ACC112 (cell line): ENCODE measurements at regions not wholly inside any gene's neighbourhood (a gene's known extent, or its start where the extent isn't known, plus 50 kb on each side); places are given as distances from the start of the nearest gene placed in this dataset.

Source experiments
- H2AFZ ChIP-seq: fragments of 200-600 bp; sonication (generic); one replicate; pipeline ENCODE4 v1.6.0; 2017; ENCODE audit warnings: antibody characterized with exemption, low read length; ENCODE audit not compliant: unreplicated experiment
- H3K27ac ChIP-seq: fragments of 200-600 bp; sonication (generic); 2 replicates; pipeline ENCODE4 v1.5.1; 2014; ENCODE audit warnings: low read depth, mild to moderate bottlenecking, antibody characterized with exemption, low read length, moderate library complexity
- H3K27me3 ChIP-seq: fragments of 200-600 bp; sonication (generic); 2 replicates; pipeline ENCODE4 v1.6.1; 2014; ENCODE audit warnings: mild to moderate bottlenecking, antibody characterized with exemption, low read length, moderate library complexity, mixed read lengths; ENCODE audit not compliant: insufficient read depth
- H3K36me3 ChIP-seq: fragments of 200-600 bp; sonication (generic); 2 replicates; pipeline ENCODE4 v1.6.1; 2016; ENCODE audit warnings: mild to moderate bottlenecking, antibody characterized with exemption, low read length, moderate library complexity, mixed read lengths; ENCODE audit not compliant: insufficient read depth
- H3K4me1 ChIP-seq: fragments of 200-600 bp; sonication (generic); one replicate; pipeline ENCODE4 v1.6.1; 2016; ENCODE audit warnings: low read length, mixed read lengths; ENCODE audit not compliant: insufficient read depth, unreplicated experiment, control insufficient read depth
- H3K4me3 ChIP-seq: fragments of 200-600 bp; sonication (generic); 2 replicates; pipeline ENCODE4 v1.5.1; 2014; ENCODE audit warnings: mild to moderate bottlenecking, low read depth, low read length
- H3K79me2 ChIP-seq: fragments of 200-600 bp; sonication (generic); one replicate; pipeline ENCODE4 v1.6.0; 2016; ENCODE audit warnings: low read length; ENCODE audit not compliant: control insufficient read depth, unreplicated experiment, insufficient read depth

GRCh38 chr5:6902597-6902996 lies 189.4 kb downstream of the TENT4A start:
- Histone ChIP-seq H3K4me3 (no peak overlapping the region), H2AFZ (no peak overlapping the region), H3K27ac (no peak overlapping the region), H3K27me3 (no peaks in the 10 kb centered on the region), H3K36me3 (no peaks in the 10 kb centered on the region), H3K79me2 (no peaks in the 10 kb centered on the region), H3K4me1 (no peaks in the 10 kb centered on the region)

- no peaks in the 10 kb centered on the region for H3K4me1 ChIP-seq
These were observed 190.7 kb downstream of the TENT4A start for GRCh38 chr5:6903934-6904333.

GRCh38 chr5:6904860-6905259 lies 191.6 kb downstream of the TENT4A start:
- Histone ChIP-seq H3K36me3 (no peaks in the 10 kb centered on the region), H3K27ac (no peak overlapping the region), H3K27me3 (no peaks in the 10 kb centered on the region), H3K4me3 (no peak overlapping the region), H3K4me1 (no peaks in the 10 kb centered on the region), H2AFZ (no peak overlapping the region), H3K79me2 (no peaks in the 10 kb centered on the region)

More at GRCh38 chr5:6903934-6904333, 190.7 kb downstream of the TENT4A start:
- Histone ChIP-seq H3K27ac (no peak overlapping the region), H2AFZ (no peak overlapping the region), H3K4me3 (no peak overlapping the region), H3K36me3 (no peaks in the 10 kb centered on the region), H3K27me3 (no peaks in the 10 kb centered on the region), H3K79me2 (no peaks in the 10 kb centered on the region)

- Histone ChIP-seq H3K79me2 (no peaks in the 10 kb centered on the region), H3K27ac (no peak overlapping the region), H3K36me3 (no peaks in the 10 kb centered on the region), H2AFZ (no peak overlapping the region), H3K4me1 (no peaks in the 10 kb centered on the region), H3K4me3 (no peak overlapping the region), H3K27me3 (no peaks in the 10 kb centered on the region)
These were observed 192.2 kb downstream of the TENT4A start for GRCh38 chr5:6905423-6905822.

GRCh38 chr5:6905883-6906282 lies 192.7 kb downstream of the TENT4A start:
- no peaks in the 10 kb centered on the region for H3K27me3 ChIP-seq
- H3K79me2 ChIP-seq: no peaks in the 10 kb centered on the region
- no peak overlapping the region for H3K4me3 ChIP-seq
- H2AFZ ChIP-seq: no peak overlapping the region
- H3K36me3 ChIP-seq: no peaks in the 10 kb centered on the region
- no peak overlapping the region for H3K27ac ChIP-seq
- H3K4me1 ChIP-seq: no peaks in the 10 kb centered on the region

GRCh38 chr5:6907320-6907918 lies 194.2 kb downstream of the TENT4A start:
- Histone ChIP-seq H3K27ac (no peak overlapping the region), H3K4me1 (no peaks in the 10 kb centered on the region), H3K79me2 (no peaks in the 10 kb centered on the region), H3K4me3 (no peak overlapping the region), H2AFZ (no peak overlapping the region), H3K36me3 (no peaks in the 10 kb centered on the region), H3K27me3 (no peaks in the 10 kb centered on the region)

GRCh38 chr5:6909901-6910300 lies 196.7 kb downstream of the TENT4A start:
- H3K36me3 ChIP-seq: no peaks in the 10 kb centered on the region
- no peaks in the 10 kb centered on the region for H3K4me1 ChIP-seq
- no peaks in the 10 kb centered on the region for H3K27me3 ChIP-seq
- no peak overlapping the region for H3K4me3 ChIP-seq
- no peaks in the 10 kb centered on the region for H3K79me2 ChIP-seq
- H3K27ac ChIP-seq: no peak overlapping the region
- H2AFZ ChIP-seq: no peak overlapping the region

- Histone ChIP-seq H3K4me3 (no peak overlapping the region), H2AFZ (no peak overlapping the region), H3K36me3 (no peaks in the 10 kb centered on the region), H3K27ac (no peak overlapping the region), H3K27me3 (no peaks in the 10 kb centered on the region), H3K79me2 (no peaks in the 10 kb centered on the region), H3K4me1 (no peaks in the 10 kb centered on the region)
These were observed 197.7 kb downstream of the TENT4A start for GRCh38 chr5:6910950-6911349.

- Histone ChIP-seq H3K36me3 (no peaks in the 10 kb centered on the region), H3K4me1 (no peaks in the 10 kb centered on the region), H2AFZ (no peak overlapping the region), H3K79me2 (no peaks in the 10 kb centered on the region), H3K4me3 (no peak overlapping the region), H3K27me3 (no peaks in the 10 kb centered on the region), H3K27ac (no peak overlapping the region)
These were observed 201.1 kb downstream of the TENT4A start for GRCh38 chr5:6914347-6914746.

GRCh38 chr5:6915574-6915973 lies 202.3 kb downstream of the TENT4A start:
- H3K27me3 ChIP-seq: no peaks in the 10 kb centered on the region
- H3K27ac ChIP-seq: no peak overlapping the region
- H2AFZ ChIP-seq: no peak overlapping the region
- H3K4me1 ChIP-seq: no peaks in the 10 kb centered on the region
- no peaks in the 10 kb centered on the region for H3K79me2 ChIP-seq
- H3K36me3 ChIP-seq: no peaks in the 10 kb centered on the region
- H3K4me3 ChIP-seq: no peak overlapping the region

GRCh38 chr5:6918255-6918654 lies 205.0 kb downstream of the TENT4A start:
- no peaks in the 10 kb centered on the region for H3K79me2 ChIP-seq
- H3K4me1 ChIP-seq: no peaks in the 10 kb centered on the region
- no peak overlapping the region for H3K27ac ChIP-seq
- H3K4me3 ChIP-seq: no peak overlapping the region
- no peak overlapping the region for H2AFZ ChIP-seq
- H3K27me3 ChIP-seq: no peaks in the 10 kb centered on the region
- H3K36me3 ChIP-seq: no peaks in the 10 kb centered on the region
